Neural progenitor cell (in vitro differentiated cells): ENCODE measurements at regions not wholly inside any gene's neighbourhood (a gene's known extent, or its start where the extent isn't known, plus 50 kb on each side); places are given as distances from the start of the nearest gene placed in this dataset.

Experiments
- DNase-seq: peaks from one replicate; pipeline ENCODE4 v3.0.0-alpha.2; 2016; ENCODE audit warnings: low spot score
- H2AFZ ChIP-seq: fragments of 200-600 bp; sonication (generic); replicated peaks from 2 replicates; pipeline ENCODE4 v1.6.1; 2016; ENCODE audit warnings: antibody characterized with exemption
- H3F3A ChIP-seq: fragments of 200-600 bp; sonication (generic); 2 replicates; pipeline ENCODE4 v1.6.1; 2016; ENCODE audit warnings: antibody characterized with exemption, low read depth
- H3K27ac ChIP-seq: fragments of 200-600 bp; sonication (generic); 2 replicates; pipeline ENCODE4 v1.5.1; 2016; ENCODE audit warnings: mild to moderate bottlenecking
- H3K27me3 ChIP-seq: fragments of 200-600 bp; sonication (generic); 2 replicates; pipeline ENCODE4 v1.6.1; 2016; ENCODE audit warnings: mild to moderate bottlenecking, moderate library complexity
- H3K36me3 ChIP-seq: fragments of 200-600 bp; sonication (generic); 2 replicates; pipeline ENCODE4 v1.5.1; 2016
- H3K4me1 ChIP-seq: fragments of 200-600 bp; sonication (generic); 2 replicates; pipeline ENCODE4 v1.6.1; 2016; ENCODE audit warnings: mixed run types
- H3K4me2 ChIP-seq: fragments of 200-600 bp; sonication (generic); 2 replicates; pipeline ENCODE4 v1.6.1; 2016
- H3K4me3 ChIP-seq: fragments of 200-600 bp; sonication (generic); 2 replicates; pipeline ENCODE4 v1.5.1; 2016
- H3K79me2 ChIP-seq: fragments of 200-600 bp; sonication (generic); 2 replicates; pipeline ENCODE4 v1.6.1; 2016; ENCODE audit warnings: low read depth
- H3K9ac ChIP-seq: fragments of 200-600 bp; sonication (generic); 2 replicates; pipeline ENCODE4 v1.6.1; 2016
- H3K9me3 ChIP-seq: fragments of 200-600 bp; sonication (generic); 2 replicates; pipeline ENCODE4 v1.5.1; 2016; ENCODE audit warnings: low read depth
- H4K20me1 ChIP-seq: fragments of 200-600 bp; sonication (generic); 2 replicates; pipeline ENCODE4 v1.6.1; 2016; ENCODE audit warnings: low read depth
- H3K27ac Mint-ChIP-seq: 3 replicates; pipeline ENCODE4 v1.8.0; 2021; ENCODE audit warnings: mixed read lengths
- H3K27me3 Mint-ChIP-seq: 2 replicates; pipeline ENCODE4 v1.8.0; 2022; ENCODE audit warnings: low read depth, mild to moderate bottlenecking, inconsistent platforms, moderate library complexity, mixed read lengths; ENCODE audit not compliant: insufficient read depth
- H3K36me3 Mint-ChIP-seq: 3 replicates; pipeline ENCODE4 v1.8.0; 2021; ENCODE audit warnings: mixed read lengths
- H3K4me1 Mint-ChIP-seq: 3 replicates; pipeline ENCODE4 v1.8.0; 2021; ENCODE audit warnings: mixed read lengths
- H3K4me3 Mint-ChIP-seq: 3 replicates; pipeline ENCODE4 v1.8.0; 2021; ENCODE audit warnings: mild to moderate bottlenecking, moderate library complexity, mixed read lengths
- H3K9me3 Mint-ChIP-seq: 3 replicates; pipeline ENCODE4 v1.8.0; 2020; ENCODE audit warnings: mixed read lengths
- CTCF ChIP-seq: fragments of 200-600 bp; sonication (generic); IDR thresholded peaks from 2 replicates; pipeline ENCODE4 v1.5.1; 2017; ENCODE audit warnings: antibody characterized with exemption, mild to moderate bottlenecking
- EZH2 ChIP-seq: fragments of 200-600 bp; sonication (generic); IDR thresholded peaks from 2 replicates; pipeline ENCODE4 v1.6.1; 2017; ENCODE audit warnings: antibody characterized with exemption, mild to moderate bottlenecking, moderate library complexity
- EZH2phosphoT487 ChIP-seq: fragments of 200-600 bp; sonication (generic); IDR thresholded peaks from 2 replicates; pipeline ENCODE4 v1.6.1; 2017; ENCODE audit warnings: antibody characterized with exemption

GRCh38 chr2:147646818-147647468 is 197.9 kb upstream of the ACVR2A start:
- H3K27ac Mint-ChIP-seq: peak overlapping the region; percentile 39

GRCh38 chr2:147644491-147644890 is 200.3 kb upstream of the ACVR2A start:
- Histone ChIP-seq H3K4me3 (no peak overlapping the region), H3K36me3 (no peaks in the 10 kb centered on the region), H3K4me1 (peaks cover 50% of the 10 kb centered on the region), H4K20me1 (no peaks in the 10 kb centered on the region), H3K4me2 (no peak overlapping the region), H3K9ac (no peak overlapping the region), H3K79me2 (no peaks in the 10 kb centered on the region), H3K27ac (no peak overlapping the region), H3K27me3 (no peaks in the 10 kb centered on the region), H3K9me3 (no peaks in the 10 kb centered on the region), H3F3A (peaks cover 38% of the 10 kb centered on the region), H2AFZ (peak overlapping the region; percentile 4)
- H3K4me1 Mint-ChIP-seq: peaks cover 35% of the 10 kb centered on the region
- H3K27ac Mint-ChIP-seq: no peak overlapping the region
- H3K4me3 Mint-ChIP-seq: no peak overlapping the region
- no peak for DNase-seq
- TF ChIP-seq EZH2phosphoT487: no peak
- no peak for TF ChIP-seq EZH2
- TF ChIP-seq CTCF: no peak
- H3K9me3 Mint-ChIP-seq: no peaks in the 10 kb centered on the region
- H3K36me3 Mint-ChIP-seq: no peaks in the 10 kb centered on the region
- peaks cover 6% of the 10 kb centered on the region for H3K27me3 Mint-ChIP-seq

More at GRCh38 chr2:147646818-147647468, 197.9 kb upstream of the ACVR2A start:
- H4K20me1 ChIP-seq: no peaks in the 10 kb centered on the region
- H3K4me2 ChIP-seq: peak overlapping the region; percentile 71
- peak overlapping the region; percentile 11 for H3K4me3 ChIP-seq
- H3K4me1 Mint-ChIP-seq: peaks cover 40% of the 10 kb centered on the region
- DNase-seq: peak; percentile 62
- TF ChIP-seq EZH2phosphoT487 (no peak), CTCF (no peak), EZH2 (no peak)
- no peaks in the 10 kb centered on the region for H3K9me3 ChIP-seq
- H3K4me3 Mint-ChIP-seq: no peak overlapping the region
- peaks cover 60% of the 10 kb centered on the region for H3K4me1 ChIP-seq
- H3K79me2 ChIP-seq: no peaks in the 10 kb centered on the region
- no peaks in the 10 kb centered on the region for H3K36me3 Mint-ChIP-seq
- peak overlapping the region; percentile 74 for H3K27ac ChIP-seq
- H2AFZ ChIP-seq: no peak overlapping the region
- no peaks in the 10 kb centered on the region for H3K27me3 ChIP-seq
- H3K27me3 Mint-ChIP-seq: peaks cover 6% of the 10 kb centered on the region
- H3K9me3 Mint-ChIP-seq: no peaks in the 10 kb centered on the region
- peaks cover 43% of the 10 kb centered on the region for H3F3A ChIP-seq
- no peak overlapping the region for H3K9ac ChIP-seq
- no peaks in the 10 kb centered on the region for H3K36me3 ChIP-seq

GRCh38 chr2:147642765-147643164 is 202.1 kb upstream of the ACVR2A start:
- Histone ChIP-seq H3K9me3 (no peaks in the 10 kb centered on the region), H3K4me2 (no peak overlapping the region), H3K27ac (no peak overlapping the region), H3F3A (peaks cover 21% of the 10 kb centered on the region), H2AFZ (no peak overlapping the region), H4K20me1 (no peaks in the 10 kb centered on the region), H3K36me3 (no peaks in the 10 kb centered on the region), H3K4me1 (peaks cover 33% of the 10 kb centered on the region), H3K79me2 (no peaks in the 10 kb centered on the region), H3K27me3 (no peaks in the 10 kb centered on the region), H3K4me3 (no peak overlapping the region), H3K9ac (no peak overlapping the region)
- no peaks in the 10 kb centered on the region for H3K36me3 Mint-ChIP-seq
- H3K4me1 Mint-ChIP-seq: peaks cover 19% of the 10 kb centered on the region
- peaks cover 5% of the 10 kb centered on the region for H3K27me3 Mint-ChIP-seq
- H3K4me3 Mint-ChIP-seq: no peak overlapping the region
- TF ChIP-seq CTCF: no peak
- TF ChIP-seq EZH2: no peak
- TF ChIP-seq EZH2phosphoT487: no peak
- DNase-seq: no peak
- no peak overlapping the region for H3K27ac Mint-ChIP-seq
- no peaks in the 10 kb centered on the region for H3K9me3 Mint-ChIP-seq
